NCI-H1436 (cell line): ENCODE measurements at regions not wholly inside any gene's neighbourhood (a gene's known extent, or its start where the extent isn't known, plus 50 kb on each side); places are given as distances from the start of the nearest gene placed in this dataset.

Experiments used
- DNase-seq: peaks from one replicate; lab custom pipeline; 2025; lab: John Stamatoyannopoulos, UW

GRCh38 chr14:56918849-56919574 lies 108.7 kb upstream of the OTX2 start:
- no peak for DNase-seq

DNA sequence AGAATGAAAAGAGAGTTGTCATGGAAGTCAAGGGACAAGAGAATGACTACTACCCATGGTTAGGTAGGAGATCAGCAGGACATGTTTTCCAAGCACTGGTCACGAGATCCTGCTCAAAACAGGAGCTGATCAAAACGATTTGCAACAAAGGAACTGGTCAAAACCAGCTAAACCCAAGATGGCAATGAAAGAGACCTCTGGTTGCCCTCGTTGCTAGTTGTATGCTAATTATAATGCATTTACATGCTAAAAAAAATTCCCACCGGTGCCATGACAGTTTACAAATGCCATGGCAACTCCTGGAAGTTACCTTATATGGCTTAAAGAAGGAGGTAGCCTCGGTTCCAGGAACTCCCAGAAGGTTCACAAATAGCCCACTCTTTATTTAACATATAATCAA lies 95.0 kb upstream of the OTX2 start:
- DNase-seq = no peak

DNA sequence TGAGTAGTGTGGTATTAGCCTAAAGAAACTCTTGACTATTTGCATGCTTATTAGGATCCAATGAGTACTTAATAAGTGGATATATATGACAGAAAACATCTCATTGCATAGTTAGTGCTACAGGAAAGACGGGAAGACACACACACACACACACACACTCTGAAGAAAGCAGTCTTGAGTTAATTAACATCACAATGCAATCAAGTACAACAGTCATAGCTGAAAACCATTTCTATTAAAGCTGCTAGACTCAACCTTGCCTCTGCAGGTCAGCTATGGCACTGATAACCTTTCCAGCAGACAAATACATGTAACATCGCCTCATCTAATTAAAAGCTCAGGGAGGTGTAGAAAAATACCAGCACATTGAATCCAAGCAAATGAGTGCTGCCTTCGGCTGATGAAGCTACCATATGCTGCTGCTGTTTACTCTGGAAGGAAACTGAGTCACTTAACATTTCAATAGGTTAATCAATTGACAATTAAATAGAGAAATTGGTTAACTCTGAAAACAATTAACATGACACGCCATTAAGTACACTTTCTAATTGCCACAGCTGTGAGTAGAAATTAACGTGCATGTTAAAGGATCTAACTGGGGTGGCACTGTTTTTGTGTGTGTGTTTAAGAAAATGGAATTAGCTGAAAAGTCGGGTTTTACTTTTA lies 93.2 kb upstream of the OTX2 start:
- no peak for DNase-seq

- DNase-seq = no peak
Observed at GRCh38 chr14:56902385-56902784, 92.1 kb upstream of the OTX2 start.

- no peak for DNase-seq
Observed at GRCh38 chr14:56900726-56901125, 90.4 kb upstream of the OTX2 start.

DNA sequence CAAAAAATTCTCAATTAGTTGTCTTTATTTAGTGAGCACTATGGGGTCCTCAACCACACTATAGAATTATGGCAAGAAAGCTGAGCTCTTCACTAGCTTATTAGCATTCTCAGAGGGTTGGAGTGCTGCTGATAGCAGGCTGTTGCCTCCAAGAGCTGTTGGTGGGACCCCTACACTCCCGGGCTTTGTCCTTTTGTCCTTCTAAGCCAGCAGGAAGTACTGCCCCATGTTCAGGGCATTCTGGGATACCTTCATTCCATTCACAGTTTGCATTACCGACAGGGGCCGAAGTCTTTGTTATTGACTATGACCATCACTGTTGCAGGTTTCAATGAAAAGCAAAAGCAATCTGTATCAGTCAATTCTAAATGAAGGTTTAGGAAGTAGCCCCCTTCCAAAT lies 89.5 kb upstream of the OTX2 start:
- no peak for DNase-seq

- no peak for DNase-seq
Observed at GRCh38 chr14:56896922-56897321, 86.6 kb upstream of the OTX2 start.

DNA sequence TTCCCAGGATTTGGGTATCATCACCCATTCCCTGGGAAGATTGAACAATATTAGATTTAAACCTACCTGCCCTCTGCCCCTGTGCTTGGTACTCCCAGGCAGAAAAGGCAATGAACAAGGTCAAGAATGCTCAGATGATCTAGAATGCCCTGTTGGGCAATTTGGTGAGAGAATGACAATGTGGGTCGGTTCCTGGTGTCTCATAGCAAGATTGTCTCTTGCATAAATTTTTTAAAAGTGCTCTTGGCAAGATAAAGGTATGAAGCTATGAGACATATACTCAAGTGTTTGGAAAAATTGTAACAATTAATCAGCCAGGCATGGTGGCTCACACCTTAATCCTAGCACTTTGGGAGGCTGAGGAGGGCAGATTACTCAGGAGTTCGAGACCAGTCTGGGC lies 86.0 kb upstream of the OTX2 start:
- DNase-seq = no peak

DNA sequence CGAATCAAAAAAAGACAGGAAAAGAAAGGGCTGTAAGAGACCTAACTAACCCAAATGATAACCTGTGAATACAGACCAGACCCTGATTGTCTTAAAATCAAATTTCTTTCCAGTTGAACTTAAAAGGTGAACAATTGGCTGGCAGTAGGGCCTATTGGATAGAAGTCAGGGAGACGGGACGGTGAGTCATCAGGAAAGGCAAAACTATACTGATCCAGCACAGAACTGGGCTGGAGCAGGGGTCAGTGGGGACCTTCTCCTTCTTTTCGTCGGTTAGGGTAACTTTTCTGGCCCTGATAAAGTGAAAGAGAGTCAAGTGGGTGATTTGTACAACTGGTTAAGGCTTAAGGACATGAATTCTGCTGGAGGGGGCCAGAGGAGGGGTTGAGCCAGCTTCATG lies 84.9 kb upstream of the OTX2 start:
- no peak for DNase-seq

- no peak for DNase-seq
Observed at GRCh38 chr14:56894591-56894991, 84.3 kb upstream of the OTX2 start.

DNA sequence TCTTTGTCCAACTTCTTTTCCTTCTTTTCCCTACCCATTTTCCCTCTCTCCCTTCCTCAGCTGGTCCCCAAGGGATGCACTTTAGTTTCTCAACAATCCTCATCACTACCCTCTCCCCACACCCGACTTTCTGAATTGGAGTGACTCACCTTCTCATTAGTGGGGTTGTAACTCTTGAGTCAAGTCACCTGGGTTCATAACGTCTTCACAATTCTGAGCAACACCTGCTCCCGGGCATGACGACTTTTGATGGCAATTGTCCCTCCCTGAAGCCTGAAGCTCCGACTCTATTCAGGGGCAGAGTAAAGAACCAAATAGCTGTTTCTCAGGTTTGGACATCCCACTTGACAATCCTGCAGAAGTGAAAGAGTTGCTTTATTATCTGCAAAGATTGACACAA lies 82.7 kb upstream of the OTX2 start:
- peak; percentile 55 for DNase-seq

- DNase-seq = no peak
Observed at GRCh38 chr14:56891226-56891625, 80.9 kb upstream of the OTX2 start.

DNA sequence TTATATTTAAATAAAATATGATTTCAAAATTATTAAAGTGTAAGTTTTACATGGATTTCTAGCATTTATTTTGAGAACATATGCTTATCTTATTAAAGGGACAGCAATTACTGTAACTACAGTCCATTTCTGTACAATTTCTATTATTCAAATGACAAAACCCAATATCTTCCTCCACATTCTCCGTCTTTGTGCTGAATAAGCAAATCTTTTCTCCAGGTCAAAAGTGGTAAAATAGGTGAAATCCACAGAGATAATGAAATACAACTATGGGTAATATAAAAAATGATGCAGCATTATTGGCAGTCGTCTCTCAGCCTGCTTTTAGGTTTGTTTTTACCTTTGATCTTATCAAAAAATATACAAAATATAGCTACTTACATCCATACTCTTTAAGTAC lies 79.4 kb upstream of the OTX2 start:
- DNase-seq = no peak

- DNase-seq = no peak
Observed at GRCh38 chr14:56888274-56888673, 78.0 kb upstream of the OTX2 start.

DNA sequence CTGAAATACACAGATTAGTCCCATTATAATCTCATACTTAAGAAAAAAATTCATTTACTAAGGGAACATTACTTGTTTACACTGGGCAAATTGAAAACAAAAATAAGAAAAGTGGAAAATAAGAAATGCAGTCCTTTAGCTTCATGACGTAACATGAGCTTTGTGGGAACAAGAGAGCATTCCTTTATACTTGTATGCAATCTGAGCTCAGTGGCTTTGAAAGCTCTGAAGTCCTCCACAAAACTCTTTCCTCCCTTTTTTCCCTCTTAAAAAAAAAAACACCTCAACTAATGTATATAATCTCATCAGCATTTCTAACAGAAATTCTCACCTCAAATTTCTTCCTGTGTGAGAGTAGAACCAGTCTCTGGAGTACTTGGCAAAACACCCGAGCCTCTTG lies 76.9 kb upstream of the OTX2 start:
- DNase-seq = no peak

DNA sequence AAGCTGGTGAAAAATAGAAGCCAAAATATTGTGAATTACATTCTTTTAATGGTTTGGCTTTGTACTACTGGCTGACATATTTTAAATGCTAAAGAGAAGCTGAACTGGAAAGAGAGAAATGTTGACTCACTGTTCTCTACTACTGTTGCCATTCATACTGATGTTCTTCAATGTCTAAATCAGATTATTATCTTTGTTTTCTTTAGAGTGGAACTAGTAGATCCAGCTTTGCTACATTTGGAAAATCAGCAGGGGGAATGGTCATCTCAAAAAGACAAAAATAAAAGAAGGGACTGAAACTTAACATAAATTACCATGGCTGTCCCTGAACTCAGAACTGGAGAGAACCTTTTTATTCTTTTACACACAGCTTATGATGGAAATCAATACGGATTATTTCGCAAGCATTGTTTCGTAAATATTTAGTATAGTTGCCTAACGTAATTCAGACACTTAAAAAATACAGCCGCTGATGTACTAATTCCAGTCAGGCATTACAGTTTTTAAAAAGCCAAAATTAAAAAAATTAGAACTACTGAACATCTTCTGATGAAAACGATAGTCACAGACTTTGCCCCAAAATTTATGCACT lies 76.3 kb upstream of the OTX2 start:
- no peak for DNase-seq

DNA sequence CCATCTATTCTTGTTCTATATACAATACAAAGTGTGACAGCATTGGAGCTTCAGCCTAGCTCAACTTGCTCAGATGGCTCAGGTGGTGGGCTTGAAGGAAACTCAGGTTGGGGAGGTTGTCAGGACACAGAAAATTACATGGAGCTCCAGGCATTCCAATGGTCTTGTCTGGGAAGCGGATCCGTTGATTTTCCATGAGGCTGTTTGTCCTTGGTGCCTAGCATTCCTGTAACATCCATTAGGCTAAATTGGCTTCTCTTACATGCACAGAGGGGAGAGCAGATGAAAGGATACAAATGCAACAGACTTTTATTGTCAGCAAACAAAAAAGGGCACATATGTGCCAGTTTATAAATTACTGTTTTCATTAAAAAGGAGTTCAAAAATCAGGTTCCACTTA lies 75.5 kb upstream of the OTX2 start:
- no peak for DNase-seq

GRCh38 chr14:56884617-56885016 lies 74.3 kb upstream of the OTX2 start:
- no peak for DNase-seq

DNA sequence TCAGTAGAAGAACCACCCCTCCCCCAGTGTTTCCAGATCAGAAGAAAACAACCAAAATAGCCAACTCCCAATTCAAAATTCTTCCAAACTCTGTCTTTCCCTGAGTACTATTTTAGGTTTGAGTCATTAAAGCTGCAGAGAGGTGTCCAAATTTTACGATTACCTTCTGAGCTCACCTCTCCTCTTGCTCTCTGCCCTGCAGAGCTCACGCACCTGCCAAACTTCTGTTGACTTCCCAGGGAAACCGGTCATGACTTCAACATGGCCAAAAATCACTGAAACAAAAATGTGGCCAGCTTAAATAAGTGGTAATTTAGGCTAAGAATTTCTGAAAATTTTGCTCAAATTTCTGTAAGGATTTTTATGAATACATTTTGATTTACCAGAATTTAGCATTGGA lies 70.9 kb upstream of the OTX2 start:
- DNase-seq = no peak

- no peak for DNase-seq
Observed at GRCh38 chr14:56878766-56879165, 68.5 kb upstream of the OTX2 start.

DNA sequence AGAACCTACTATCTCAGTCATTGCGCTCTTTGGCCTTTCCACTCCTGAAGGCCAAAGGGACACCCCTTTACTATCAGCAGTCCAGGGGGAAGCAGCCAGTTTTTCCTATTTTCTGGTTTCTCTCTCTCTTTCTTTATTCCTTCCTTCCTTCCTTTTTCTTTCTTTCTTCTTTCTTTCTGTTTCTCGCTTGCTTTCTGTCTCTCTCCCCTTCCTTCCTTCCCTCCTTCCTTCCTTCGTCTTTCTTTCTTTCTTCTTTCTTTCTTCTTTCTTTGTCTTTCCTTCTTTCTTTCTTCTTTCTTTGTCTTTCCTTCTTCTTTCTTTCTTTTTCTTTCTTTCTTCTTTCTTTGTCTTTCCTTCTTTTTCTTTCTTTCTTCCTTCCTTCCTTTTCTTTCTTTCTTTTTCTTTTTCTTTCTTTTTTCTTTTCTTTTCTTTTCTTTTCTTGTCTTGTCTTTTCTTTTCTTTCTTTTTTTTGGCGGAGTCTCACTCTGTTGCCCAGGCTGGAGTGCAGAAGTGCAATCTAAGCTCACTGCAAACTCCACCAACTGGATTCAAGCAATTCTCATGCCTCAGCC lies 64.9 kb upstream of the OTX2 start:
- no peak for DNase-seq

DNA sequence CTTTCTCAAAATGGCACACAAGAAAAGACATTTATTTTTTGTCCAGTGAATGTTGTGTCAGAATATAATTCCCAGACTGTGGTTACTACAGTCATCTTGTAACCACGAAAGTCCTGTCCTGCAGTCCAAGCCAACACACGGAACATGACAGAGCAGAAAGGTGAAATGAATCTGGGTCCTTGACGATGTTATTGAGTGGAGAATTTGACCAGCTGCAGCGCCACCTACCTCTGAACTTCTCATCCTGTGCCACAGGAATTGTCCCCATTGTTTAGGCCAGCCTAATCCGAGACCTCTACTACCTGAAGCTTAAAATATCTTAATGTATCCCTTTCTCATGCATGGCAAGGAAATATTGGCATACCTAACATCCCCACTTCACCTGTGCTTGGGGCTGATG lies 64.1 kb upstream of the OTX2 start:
- no peak for DNase-seq

DNA sequence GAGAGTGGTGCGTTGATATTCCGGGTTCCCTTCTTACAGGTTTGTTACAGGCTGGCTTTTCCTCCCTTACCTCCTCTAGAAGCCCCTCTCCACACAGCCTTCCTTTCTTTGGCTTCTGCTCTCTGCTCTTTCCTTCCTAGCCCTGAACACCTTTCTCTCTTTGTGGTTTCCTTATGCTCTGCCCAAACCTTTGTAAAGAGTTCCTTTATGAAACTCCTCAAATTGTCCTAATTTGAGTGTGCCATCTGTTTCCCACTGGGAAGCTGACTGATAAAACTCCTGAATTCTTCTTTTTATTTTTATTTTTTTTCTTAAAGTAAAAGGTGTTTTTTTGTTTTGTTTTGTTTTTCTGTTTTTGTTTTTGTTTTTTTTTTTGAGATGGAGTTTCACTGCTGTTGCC lies 60.1 kb upstream of the OTX2 start:
- no peak for DNase-seq
